Mesenchymal stem cell (in vitro differentiated cells and primary cell): ENCODE measurements at regions not wholly inside any gene's neighbourhood (a gene's known extent, or its start where the extent isn't known, plus 50 kb on each side); places are given as distances from the start of the nearest gene placed in this dataset.

Source experiments
- DNase-seq: peaks from one replicate; pipeline ENCODE4 v3.0.0-alpha.2; 2013
- H2AFZ ChIP-seq: one replicate; pipeline ENCODE4 v1.6.1; 2013; ENCODE audit warnings: low read depth, mild to moderate bottlenecking, control low read depth, inconsistent platforms, low read length, moderate library complexity
- H2AK5ac ChIP-seq: 2 replicates; pipeline ENCODE4 v1.6.1; 2013; ENCODE audit warnings: low read length, moderate library complexity, mild to moderate bottlenecking, inconsistent platforms; ENCODE audit not compliant: severe bottlenecking
- H2BK120ac ChIP-seq: one replicate; pipeline ENCODE4 v1.6.1; 2013; ENCODE audit warnings: low read depth, mild to moderate bottlenecking, inconsistent platforms, low read length, moderate library complexity
- H2BK12ac ChIP-seq, 2 experiments: one replicate each; pipeline ENCODE4 v1.6.1; 2013; ENCODE audit warnings: inconsistent platforms in 2 of 2, low read length in 2 of 2, mild to moderate bottlenecking in 2 of 2, moderate library complexity in 2 of 2, control low read depth in 1 of 2
- H2BK15ac ChIP-seq: one replicate; pipeline ENCODE4 v1.6.1; 2013; ENCODE audit warnings: mild to moderate bottlenecking, low read depth, inconsistent platforms; ENCODE audit not compliant: poor library complexity, severe bottlenecking
- H2BK5ac ChIP-seq: 2 replicates; pipeline ENCODE4 v1.6.1; 2013; ENCODE audit warnings: low read depth, mild to moderate bottlenecking, low read length, control low read depth, inconsistent platforms; ENCODE audit not compliant: poor library complexity, severe bottlenecking
- H3K14ac ChIP-seq, 2 experiments: one replicate each; pipeline ENCODE4 v1.6.1; 2013; ENCODE audit warnings: inconsistent platforms in 2 of 2, low read length in 2 of 2, control low read depth in 1 of 2, mild to moderate bottlenecking in 1 of 2, moderate library complexity in 1 of 2
- H3K18ac ChIP-seq, 2 experiments: one replicate each; pipeline ENCODE4 v1.6.1; 2013; ENCODE audit warnings: inconsistent platforms in 2 of 2, low read length in 2 of 2, control low read depth in 1 of 2, low read depth in 1 of 2, mild to moderate bottlenecking in 1 of 2
- H3K23ac ChIP-seq, 2 experiments: one replicate each; pipeline ENCODE4 v1.6.1; 2013; ENCODE audit warnings: inconsistent platforms in 2 of 2, low read length in 2 of 2, mild to moderate bottlenecking in 2 of 2, moderate library complexity in 2 of 2, control low read depth in 1 of 2
- H3K27ac ChIP-seq: 2 replicates; pipeline ENCODE4 v1.5.1; 2013; ENCODE audit warnings: mild to moderate bottlenecking, moderate library complexity, low read length, control low read depth, inconsistent platforms; ENCODE audit not compliant: poor library complexity, severe bottlenecking
- H3K27me3 ChIP-seq, 2 experiments: 2 replicates each; pipeline versions ENCODE4 v1.6.1 to v1.7.0; 2013; ENCODE audit warnings: low read length in 2 of 2, mild to moderate bottlenecking in 2 of 2, moderate library complexity in 2 of 2, control low read depth in 1 of 2, inconsistent platforms in 1 of 2; ENCODE audit not compliant: control insufficient read depth in 1 of 2, insufficient read depth in 1 of 2
- H3K36me3 ChIP-seq, 2 experiments: 2 replicates each; pipeline versions ENCODE4 v1.6.1 to v1.7.0; 2013; ENCODE audit warnings: low read length in 2 of 2, control low read depth in 1 of 2, inconsistent platforms in 1 of 2, low read depth in 1 of 2, mild to moderate bottlenecking in 1 of 2; ENCODE audit not compliant: insufficient read depth in 2 of 2, control insufficient read depth in 1 of 2
- H3K4ac ChIP-seq, 2 experiments: one replicate each; pipeline ENCODE4 v1.6.1; 2013; ENCODE audit warnings: inconsistent platforms in 2 of 2, low read length in 2 of 2, mild to moderate bottlenecking in 2 of 2, moderate library complexity in 2 of 2, control low read depth in 1 of 2, low read depth in 1 of 2
- H3K4me1 ChIP-seq: 2 replicates; pipeline ENCODE4 v1.6.1; 2013; ENCODE audit warnings: low read depth, low read length, control low read depth; ENCODE audit not compliant: control insufficient read depth, insufficient read depth
- H3K4me2 ChIP-seq: 2 replicates; pipeline ENCODE4 v1.6.1; 2013; ENCODE audit warnings: low read length, mild to moderate bottlenecking, inconsistent platforms; ENCODE audit not compliant: poor library complexity, severe bottlenecking
- H3K4me3 ChIP-seq, 2 experiments: 2 replicates each; pipeline versions ENCODE4 v1.5.1 to v1.7.0; 2013; ENCODE audit warnings: low read length in 2 of 2, mild to moderate bottlenecking in 2 of 2, control low read depth in 1 of 2, low read depth in 1 of 2; ENCODE audit not compliant: insufficient read depth in 1 of 2
- H3K79me1 ChIP-seq: replicated peaks from 2 replicates; pipeline ENCODE4 v1.6.1; 2013; ENCODE audit warnings: mild to moderate bottlenecking, control low read depth, low read length, inconsistent platforms; ENCODE audit not compliant: poor library complexity, severe bottlenecking
- H3K9ac ChIP-seq: 2 replicates; pipeline ENCODE4 v1.7.0; 2013; ENCODE audit warnings: mild to moderate bottlenecking, low read length, moderate library complexity
- H3K9me3 ChIP-seq: 2 replicates; pipeline ENCODE4 v1.7.0; 2013; ENCODE audit warnings: mild to moderate bottlenecking, low read length; ENCODE audit not compliant: control insufficient read depth
- H4K8ac ChIP-seq: one replicate; pipeline ENCODE4 v1.6.1; 2013; ENCODE audit warnings: inconsistent platforms, mild to moderate bottlenecking, low read length, moderate library complexity
- H4K91ac ChIP-seq: one replicate; pipeline ENCODE4 v1.6.1; 2013; ENCODE audit warnings: mild to moderate bottlenecking, low read length, inconsistent platforms
- WGBS: methylation state at CpG from one replicate; pipeline ENCODE4 v1.1.7; 2013; ENCODE audit warnings: mixed read lengths; 5-methylcytosine and 5-hydroxymethylcytosine counted together

DNA sequence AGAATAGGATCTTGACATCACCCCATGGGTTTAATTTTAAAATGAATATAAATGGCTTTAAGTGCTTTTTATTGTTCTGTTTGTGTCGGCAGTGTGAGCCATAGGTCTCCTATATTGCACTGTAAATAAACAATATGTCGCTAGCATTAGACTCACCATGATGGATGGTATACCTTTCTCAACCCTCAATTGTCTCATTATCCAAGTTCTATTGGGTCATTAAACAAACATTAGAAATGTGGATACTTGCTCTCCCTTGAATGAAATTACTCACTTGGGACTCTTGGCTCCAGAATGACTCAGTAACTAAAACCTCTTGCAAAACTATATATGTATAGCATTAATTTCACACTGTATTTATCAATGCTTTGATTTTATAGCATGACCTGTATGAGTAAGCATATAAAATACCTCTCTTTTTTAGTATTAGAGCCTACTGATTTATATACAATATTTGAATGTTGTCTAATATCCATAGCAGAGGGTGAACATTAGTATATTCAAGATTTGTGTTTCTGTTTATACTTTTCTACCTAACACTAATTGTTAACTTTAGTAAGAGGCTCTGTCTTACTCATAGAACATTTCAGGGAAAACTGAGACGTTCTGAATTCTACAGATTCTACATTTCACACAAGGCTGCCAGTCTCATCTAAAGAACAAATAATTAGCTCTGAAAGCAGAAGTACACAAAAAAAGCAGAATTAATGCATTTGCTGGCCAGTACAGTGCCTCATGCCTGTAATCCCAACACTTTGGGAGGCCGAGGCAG, 303.8 kb upstream of the PRR16 start:
- H3K23ac ChIP-seq = no peak overlapping the region

DNA sequence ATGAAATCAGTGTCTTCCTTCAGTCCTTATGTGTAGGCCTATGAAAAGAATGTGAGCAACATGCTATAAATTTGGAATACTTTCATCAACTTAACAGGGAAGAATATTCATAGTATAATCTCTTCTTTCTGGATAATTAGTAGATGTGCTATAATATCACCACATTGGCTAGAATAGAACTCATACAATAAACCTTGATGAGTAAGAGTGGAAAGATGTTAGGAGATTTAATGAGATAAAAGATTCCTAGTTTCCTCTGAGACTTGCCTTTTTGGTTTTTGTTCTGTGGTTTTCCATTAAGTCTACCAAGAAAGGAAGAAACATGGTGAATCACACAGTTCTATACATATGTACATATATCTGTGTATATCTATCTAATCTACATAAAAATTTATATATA, 301.8 kb upstream of the PRR16 start:
- H3K18ac ChIP-seq = no peak overlapping the region

More for the DNA sequence above, 303.8 kb upstream of the PRR16 start:
- no peak overlapping the region for H2BK15ac ChIP-seq
- no peak overlapping the region for H3K4me2 ChIP-seq
- peak overlapping the region; percentile 20 for H3K27ac ChIP-seq
- H3K9me3 ChIP-seq = no peaks in the 10 kb centered on the region
- no peak overlapping the region for H3K4ac ChIP-seq
- H3K79me1 ChIP-seq = no peaks in the 10 kb centered on the region
- H2AK5ac ChIP-seq = no peak overlapping the region
- H2AFZ ChIP-seq = no peak overlapping the region
- H3K4me3 ChIP-seq = no peak overlapping the region
- H3K14ac ChIP-seq = no peak overlapping the region
- no peaks in the 10 kb centered on the region for H3K27me3 ChIP-seq
- WGBS = 13% methylated on average over 2 of the region's 4 CpGs
- H3K36me3 ChIP-seq = no peaks in the 10 kb centered on the region
- H3K18ac ChIP-seq = peak overlapping the region in 1 of 2 experiments; percentile 62
- H4K8ac ChIP-seq = peak overlapping the region; percentile 64
- DNase-seq = peak; percentile 80
- no peak overlapping the region for H2BK12ac ChIP-seq
- H2BK5ac ChIP-seq = no peak overlapping the region
- no peak overlapping the region for H2BK120ac ChIP-seq
- no peak overlapping the region for H4K91ac ChIP-seq
- no peak overlapping the region for H3K9ac ChIP-seq
- no peaks in the 10 kb centered on the region for H3K4me1 ChIP-seq

DNA sequence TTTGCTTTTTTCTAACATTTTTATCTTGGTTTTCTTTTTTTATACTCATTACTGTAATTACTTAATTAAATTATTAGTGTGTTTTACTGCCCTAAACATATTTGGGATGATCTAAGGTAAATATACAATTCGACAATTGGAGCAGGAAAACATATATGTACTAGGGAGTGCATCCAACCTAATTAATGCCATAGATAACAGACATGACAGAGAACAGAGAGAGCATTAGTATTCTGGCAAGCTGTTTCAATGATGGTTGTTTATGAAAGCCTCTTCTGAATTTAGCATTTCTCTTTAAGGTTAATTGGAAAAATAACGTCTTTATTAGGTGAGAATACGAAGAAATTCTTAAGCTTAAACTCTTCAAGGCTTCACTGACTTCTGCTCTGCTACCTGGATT, 300.1 kb upstream of the PRR16 start:
- Histone ChIP-seq H3K4me2 (no peak overlapping the region), H3K14ac (no peak overlapping the region), H2AFZ (no peak overlapping the region), H3K18ac (no peak overlapping the region), H2BK15ac (no peak overlapping the region), H2BK12ac (no peak overlapping the region), H4K8ac (no peak overlapping the region), H3K9ac (no peak overlapping the region), H3K4me1 (no peaks in the 10 kb centered on the region), H4K91ac (no peak overlapping the region), H3K79me1 (no peaks in the 10 kb centered on the region), H2BK5ac (no peak overlapping the region), H2BK120ac (no peak overlapping the region), H3K27ac (no peak overlapping the region), H3K27me3 (no peaks in the 10 kb centered on the region), H3K4me3 (no peak overlapping the region), H3K9me3 (no peaks in the 10 kb centered on the region), H3K36me3 (no peaks in the 10 kb centered on the region), H3K4ac (no peak overlapping the region), H3K23ac (no peak overlapping the region), H2AK5ac (no peak overlapping the region)
- no peak for DNase-seq
- 80% methylated on average over 2 of the region's 3 CpGs for WGBS

More for the DNA sequence above, 301.8 kb upstream of the PRR16 start:
- H3K36me3 ChIP-seq = no peaks in the 10 kb centered on the region
- H3K4ac ChIP-seq = no peak overlapping the region
- no peak overlapping the region for H2AFZ ChIP-seq
- no peak overlapping the region for H2BK12ac ChIP-seq
- H4K91ac ChIP-seq = no peak overlapping the region
- no peak overlapping the region for H2BK15ac ChIP-seq
- H3K27ac ChIP-seq = no peak overlapping the region
- no peaks in the 10 kb centered on the region for H3K79me1 ChIP-seq
- no peak overlapping the region for H2BK5ac ChIP-seq
- H3K23ac ChIP-seq = no peak overlapping the region
- H4K8ac ChIP-seq = no peak overlapping the region
- H3K14ac ChIP-seq = no peak overlapping the region
- H3K4me3 ChIP-seq = no peak overlapping the region
- DNase-seq = no peak
- no peak overlapping the region for H2BK120ac ChIP-seq
- H3K27me3 ChIP-seq = no peaks in the 10 kb centered on the region
- H3K4me1 ChIP-seq = no peaks in the 10 kb centered on the region
- H2AK5ac ChIP-seq = no peak overlapping the region
- no peak overlapping the region for H3K9ac ChIP-seq
- H3K4me2 ChIP-seq = no peak overlapping the region
- H3K9me3 ChIP-seq = no peaks in the 10 kb centered on the region

DNA sequence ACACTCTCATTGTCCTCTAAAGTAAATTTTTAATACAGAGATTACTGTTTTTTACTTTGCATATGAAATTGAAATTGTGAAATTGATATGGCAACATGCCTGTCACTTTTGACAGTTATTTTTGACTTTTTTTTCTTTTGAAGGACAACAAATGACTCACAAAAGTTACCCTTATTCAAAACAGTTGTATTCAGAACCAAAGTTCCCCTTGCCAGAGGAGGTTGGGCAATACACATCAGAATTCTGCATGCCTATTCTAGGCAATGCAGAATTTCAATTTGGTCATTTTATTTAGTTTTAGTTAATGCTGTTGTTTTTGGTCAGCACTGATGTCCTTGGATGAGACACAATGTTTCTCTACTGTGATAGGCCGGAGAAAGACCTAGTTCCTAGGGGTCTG, 299.1 kb upstream of the PRR16 start:
- no peak overlapping the region for H2BK12ac ChIP-seq
- H3K4me3 ChIP-seq = no peak overlapping the region
- H3K9me3 ChIP-seq = no peaks in the 10 kb centered on the region
- no peaks in the 10 kb centered on the region for H3K36me3 ChIP-seq
- H3K27ac ChIP-seq = no peak overlapping the region
- H3K4ac ChIP-seq = no peak overlapping the region
- no peak overlapping the region for H3K4me2 ChIP-seq
- H3K79me1 ChIP-seq = no peaks in the 10 kb centered on the region
- H4K91ac ChIP-seq = no peak overlapping the region
- H2AFZ ChIP-seq = no peak overlapping the region
- no peak overlapping the region for H2BK15ac ChIP-seq
- H2BK5ac ChIP-seq = no peak overlapping the region
- no peak for DNase-seq
- no peaks in the 10 kb centered on the region for H3K4me1 ChIP-seq
- H4K8ac ChIP-seq = no peak overlapping the region
- no peak overlapping the region for H3K9ac ChIP-seq
- H2AK5ac ChIP-seq = no peak overlapping the region
- H3K18ac ChIP-seq = no peak overlapping the region
- no peak overlapping the region for H3K14ac ChIP-seq
- no peaks in the 10 kb centered on the region for H3K27me3 ChIP-seq
- no peak overlapping the region for H2BK120ac ChIP-seq
- no peak overlapping the region for H3K23ac ChIP-seq
- WGBS = no CpG with 5 or more reads among the region's 1 CpG
